ENCODE measurements at regions not wholly inside any gene's neighbourhood (a gene's known extent, or its start where the extent isn't known, plus 50 kb on each side); places are given as distances from the start of the nearest gene placed in this dataset.

- no peak overlapping the region for H3K9ac ChIP-seq (ENCODE audit: insufficient read depth, low read length, poor library complexity, severe bottlenecking)
- H3K79me2 ChIP-seq (ENCODE audit: insufficient read depth, low read length): no peaks in the 10 kb centered on the region
- peaks cover 0 to 4% of the 10 kb centered on the region in 2 donors for H3K4me1 ChIP-seq (ENCODE audit: control insufficient read depth in 1 of 2, insufficient read depth in 2 of 2, low read length in 2 of 2)
- DNase-seq: no peak
- no peak overlapping the region for H3K4me3 Mint-ChIP-seq
- peaks cover 0 to 4% (median 0%) of the 10 kb centered on the region in 7 donors for H3K9me3 Mint-ChIP-seq
- H3K36me3 Mint-ChIP-seq: no peaks in the 10 kb centered on the region
- H3K4me3 ChIP-seq (replicated peaks in 1 of 3; ENCODE audit: low read depth in 2 of 3, low read length in 3 of 3): no peak overlapping the region
- no peaks in the 10 kb centered on the region for H4K20me1 ChIP-seq (ENCODE audit: insufficient read depth, low read length)
- no peak overlapping the region for H3K4me2 ChIP-seq (replicated peaks; ENCODE audit: extremely low read depth, low read length, poor library complexity, severe bottlenecking)
- peaks cover 7% of the 10 kb centered on the region for H3K4me1 Mint-ChIP-seq
- no peaks in the 10 kb centered on the region for H3K9me3 ChIP-seq (replicated peaks in 1 of 2; ENCODE audit: control insufficient read depth in 1 of 2, insufficient read depth in 1 of 2, low read length in 2 of 2)
- H3K27ac Mint-ChIP-seq: no peak overlapping the region
- intact Hi-C loops (cut with micrococcal nuclease): no loop called here
- TF ChIP-seq, protein P1, sequence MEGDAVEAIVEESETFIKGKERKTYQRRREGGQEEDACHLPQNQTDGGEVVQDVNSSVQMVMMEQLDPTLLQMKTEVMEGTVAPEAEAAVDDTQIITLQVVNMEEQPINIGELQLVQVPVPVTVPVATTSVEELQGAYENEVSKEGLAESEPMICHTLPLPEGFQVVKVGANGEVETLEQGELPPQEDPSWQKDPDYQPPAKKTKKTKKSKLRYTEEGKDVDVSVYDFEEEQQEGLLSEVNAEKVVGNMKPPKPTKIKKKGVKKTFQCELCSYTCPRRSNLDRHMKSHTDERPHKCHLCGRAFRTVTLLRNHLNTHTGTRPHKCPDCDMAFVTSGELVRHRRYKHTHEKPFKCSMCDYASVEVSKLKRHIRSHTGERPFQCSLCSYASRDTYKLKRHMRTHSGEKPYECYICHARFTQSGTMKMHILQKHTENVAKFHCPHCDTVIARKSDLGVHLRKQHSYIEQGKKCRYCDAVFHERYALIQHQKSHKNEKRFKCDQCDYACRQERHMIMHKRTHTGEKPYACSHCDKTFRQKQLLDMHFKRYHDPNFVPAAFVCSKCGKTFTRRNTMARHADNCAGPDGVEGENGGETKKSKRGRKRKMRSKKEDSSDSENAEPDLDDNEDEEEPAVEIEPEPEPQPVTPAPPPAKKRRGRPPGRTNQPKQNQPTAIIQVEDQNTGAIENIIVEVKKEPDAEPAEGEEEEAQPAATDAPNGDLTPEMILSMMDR (IDR thresholded peaks at IDR 0.05): no peak
- H3K27ac ChIP-seq (ENCODE audit: low read depth in 1 of 2, low read length in 2 of 2): no peak overlapping the region
- peaks cover 2 to 7% (median 6%) of the 10 kb centered on the region in 3 donors for H3K27me3 Mint-ChIP-seq (ENCODE audit: low read depth in 3 of 3)
- H3K27me3 ChIP-seq (ENCODE audit: control insufficient read depth in 2 of 2, insufficient read depth in 2 of 2, low read length in 2 of 2): no peaks in the 10 kb centered on the region
- no peak overlapping the region for H2AFZ ChIP-seq (ENCODE audit: insufficient read depth, low read depth, low read length, poor library complexity, severe bottlenecking)
- 94% methylated on average over 11 of the region's 12 CpGs for WGBS (ENCODE audit: insufficient coverage)
- H3K36me3 ChIP-seq (replicated peaks in 1 of 2; ENCODE audit: control insufficient read depth in 1 of 2, insufficient read depth in 2 of 2, low read length in 2 of 2): no peaks in the 10 kb centered on the region
Measured at GRCh38 chr6:37578104-37578503, 78.4 kb upstream of the CCDC167 start.

DNA sequence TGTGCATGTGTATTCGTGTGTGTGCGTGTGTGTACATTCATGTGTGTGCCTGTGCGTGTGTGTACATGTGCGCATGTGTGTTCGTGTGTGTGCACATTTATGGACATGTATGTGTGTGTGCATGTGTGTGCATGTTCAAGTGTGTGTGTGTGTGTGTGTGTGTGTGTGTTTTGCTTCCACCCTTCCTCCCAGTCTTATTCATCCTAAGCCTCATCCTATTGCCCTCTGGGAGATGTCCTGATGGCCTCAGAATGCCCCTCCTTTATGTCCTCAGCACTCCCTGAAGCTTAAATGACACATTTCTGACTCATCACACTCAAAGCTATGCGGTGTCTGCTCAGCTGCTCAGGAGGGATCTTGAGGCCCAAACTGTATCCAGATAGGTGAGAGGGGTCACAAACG lies 76.6 kb upstream of the CCDC167 start:
- no peak for DNase-seq
- Histone ChIP-seq H3K4me1 (ENCODE audit: control insufficient read depth in 1 of 2, insufficient read depth in 2 of 2, low read length in 2 of 2) (no peaks in the 10 kb centered on the region), H2AFZ (ENCODE audit: insufficient read depth, low read depth, low read length, poor library complexity, severe bottlenecking) (no peak overlapping the region), H3K36me3 (replicated peaks in 1 of 2; ENCODE audit: control insufficient read depth in 1 of 2, insufficient read depth in 2 of 2, low read length in 2 of 2) (no peaks in the 10 kb centered on the region), H3K79me2 (ENCODE audit: insufficient read depth, low read length) (no peaks in the 10 kb centered on the region), H3K4me3 (replicated peaks in 1 of 3; ENCODE audit: low read depth in 2 of 3, low read length in 3 of 3) (no peak overlapping the region), H4K20me1 (ENCODE audit: insufficient read depth, low read length) (no peaks in the 10 kb centered on the region), H3K4me2 (replicated peaks; ENCODE audit: extremely low read depth, low read length, poor library complexity, severe bottlenecking) (no peak overlapping the region), H3K27ac (ENCODE audit: low read depth in 1 of 2, low read length in 2 of 2) (no peak overlapping the region), H3K9me3 (replicated peaks in 1 of 2; ENCODE audit: control insufficient read depth in 1 of 2, insufficient read depth in 1 of 2, low read length in 2 of 2) (no peaks in the 10 kb centered on the region), H3K27me3 (ENCODE audit: control insufficient read depth in 2 of 2, insufficient read depth in 2 of 2, low read length in 2 of 2) (no peaks in the 10 kb centered on the region), H3K9ac (ENCODE audit: insufficient read depth, low read length, poor library complexity, severe bottlenecking) (no peak overlapping the region)
- TF ChIP-seq, protein P1 (IDR thresholded peaks at IDR 0.05): no peak
- peaks cover 5% of the 10 kb centered on the region in 3 donors for H3K27me3 Mint-ChIP-seq (ENCODE audit: low read depth in 3 of 3)
- intact Hi-C loops (cut with micrococcal nuclease): no loop called here
- H3K9me3 Mint-ChIP-seq: peaks cover 0 to 4% (median 0%) of the 10 kb centered on the region in 7 donors
- H3K27ac Mint-ChIP-seq: no peak overlapping the region
- H3K36me3 Mint-ChIP-seq: no peaks in the 10 kb centered on the region
- 88% methylated on average over 3 of the region's 7 CpGs for WGBS (ENCODE audit: insufficient coverage)
- peaks cover 5% of the 10 kb centered on the region for H3K4me1 Mint-ChIP-seq
- H3K4me3 Mint-ChIP-seq: no peak overlapping the region
